KMS-11 (cell line): ENCODE measurements at regions not wholly inside any gene's neighbourhood (a gene's known extent, or its start where the extent isn't known, plus 50 kb on each side); places are given as distances from the start of the nearest gene placed in this dataset.

Experiments used
- H2AFZ ChIP-seq: fragments of 200-600 bp; sonication (generic); 2 replicates; pipeline ENCODE4 v1.6.1; 2016; ENCODE audit warnings: antibody characterized with exemption, mixed run types, low read depth
- H3K27ac ChIP-seq: fragments of 200-600 bp; sonication (generic); 2 replicates; pipeline ENCODE4 v1.6.1; 2016; ENCODE audit warnings: mild to moderate bottlenecking, mixed run types
- H3K27me3 ChIP-seq: fragments of 200-600 bp; sonication (generic); 2 replicates; pipeline ENCODE4 v1.6.1; 2017; ENCODE audit warnings: mild to moderate bottlenecking, low read depth, mixed run types, moderate library complexity; ENCODE audit not compliant: insufficient read depth
- H3K36me3 ChIP-seq: fragments of 200-600 bp; sonication (generic); 2 replicates; pipeline ENCODE4 v1.6.1; 2017; ENCODE audit warnings: mild to moderate bottlenecking, mixed run types; ENCODE audit not compliant: insufficient read depth
- H3K4me1 ChIP-seq: fragments of 200-600 bp; sonication (generic); 2 replicates; pipeline ENCODE4 v1.6.1; 2016; ENCODE audit warnings: mild to moderate bottlenecking, low read depth, mixed run types; ENCODE audit not compliant: poor library complexity, severe bottlenecking
- H3K4me2 ChIP-seq: fragments of 200-600 bp; sonication (generic); 2 replicates; pipeline ENCODE4 v1.7.0; 2016; ENCODE audit warnings: mild to moderate bottlenecking, mixed run types
- H3K4me3 ChIP-seq: fragments of 200-600 bp; sonication (generic); IDR thresholded peaks from 2 replicates; pipeline ENCODE4 v1.6.1; 2017; ENCODE audit warnings: low read depth, low read length, mixed read lengths; ENCODE audit not compliant: insufficient read depth
- H3K79me2 ChIP-seq: fragments of 200-600 bp; sonication (generic); 2 replicates; pipeline ENCODE4 v1.6.1; 2016; ENCODE audit warnings: low read depth, mixed run types; ENCODE audit not compliant: insufficient read depth
- H3K9ac ChIP-seq: fragments of 200-600 bp; sonication (generic); 2 replicates; pipeline ENCODE4 v1.6.1; 2016; ENCODE audit warnings: mild to moderate bottlenecking, mixed run types
- H4K20me1 ChIP-seq: fragments of 200-600 bp; sonication (generic); 2 replicates; pipeline ENCODE4 v1.6.1; 2016; ENCODE audit warnings: mild to moderate bottlenecking, mixed run types; ENCODE audit not compliant: insufficient read depth
- TF ChIP-seq, protein P1 (sequence below): fragments of 200-600 bp; sonication (generic); conservative IDR thresholded peaks from 2 replicates; pipeline ENCODE4 v1.6.1; 2017; ENCODE audit warnings: low read depth, mild to moderate bottlenecking, antibody characterized with exemption, low read length, moderate library complexity, mixed read lengths

DNA sequence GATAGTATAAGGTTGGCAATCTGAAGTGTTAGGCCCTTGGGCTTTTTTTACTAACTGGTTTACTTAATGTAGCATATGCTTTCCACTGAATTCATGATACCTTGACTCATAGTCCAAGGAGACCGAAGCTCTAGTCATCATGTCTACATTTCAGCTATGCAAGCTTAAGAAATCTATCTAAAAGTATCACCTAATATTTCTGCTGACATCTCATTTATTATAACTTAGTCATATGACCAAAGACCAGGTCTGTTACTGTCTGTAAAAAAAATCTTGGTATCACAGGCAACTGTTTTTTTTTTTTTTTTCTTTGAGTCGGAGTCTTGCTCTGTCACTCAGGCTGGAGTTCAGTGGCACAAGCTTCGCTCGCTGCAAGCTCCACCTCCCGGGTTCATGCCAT, 814.0 kb upstream of the NDST4 start:
- no peak overlapping the region for H3K4me2 ChIP-seq
- H3K36me3 ChIP-seq, result no peaks in the 10 kb centered on the region
- H3K27me3 ChIP-seq, result no peaks in the 10 kb centered on the region

DNA sequence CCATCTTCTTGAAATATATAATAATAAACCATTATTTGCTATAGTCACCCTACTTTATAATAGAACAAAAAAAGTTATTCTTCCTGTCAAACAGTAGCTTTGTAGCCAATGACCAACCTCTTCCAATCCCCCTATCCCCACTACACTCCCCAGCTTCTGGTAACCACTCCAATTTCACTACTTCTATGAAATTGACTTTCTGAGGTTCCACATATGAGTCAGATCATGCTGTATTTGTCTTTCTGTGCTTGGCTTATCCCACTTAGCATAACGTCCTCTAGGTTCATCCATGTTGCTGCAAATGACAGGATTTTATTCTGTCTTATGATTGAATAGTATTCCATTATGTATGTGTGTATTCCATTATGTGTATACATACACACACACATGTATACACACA, 809.7 kb upstream of the NDST4 start:
- no peaks in the 10 kb centered on the region for H3K27me3 ChIP-seq
- no peaks in the 10 kb centered on the region for H3K4me1 ChIP-seq
- H2AFZ ChIP-seq, result no peak overlapping the region
- no peaks in the 10 kb centered on the region for H4K20me1 ChIP-seq
- TF ChIP-seq, protein P1, sequence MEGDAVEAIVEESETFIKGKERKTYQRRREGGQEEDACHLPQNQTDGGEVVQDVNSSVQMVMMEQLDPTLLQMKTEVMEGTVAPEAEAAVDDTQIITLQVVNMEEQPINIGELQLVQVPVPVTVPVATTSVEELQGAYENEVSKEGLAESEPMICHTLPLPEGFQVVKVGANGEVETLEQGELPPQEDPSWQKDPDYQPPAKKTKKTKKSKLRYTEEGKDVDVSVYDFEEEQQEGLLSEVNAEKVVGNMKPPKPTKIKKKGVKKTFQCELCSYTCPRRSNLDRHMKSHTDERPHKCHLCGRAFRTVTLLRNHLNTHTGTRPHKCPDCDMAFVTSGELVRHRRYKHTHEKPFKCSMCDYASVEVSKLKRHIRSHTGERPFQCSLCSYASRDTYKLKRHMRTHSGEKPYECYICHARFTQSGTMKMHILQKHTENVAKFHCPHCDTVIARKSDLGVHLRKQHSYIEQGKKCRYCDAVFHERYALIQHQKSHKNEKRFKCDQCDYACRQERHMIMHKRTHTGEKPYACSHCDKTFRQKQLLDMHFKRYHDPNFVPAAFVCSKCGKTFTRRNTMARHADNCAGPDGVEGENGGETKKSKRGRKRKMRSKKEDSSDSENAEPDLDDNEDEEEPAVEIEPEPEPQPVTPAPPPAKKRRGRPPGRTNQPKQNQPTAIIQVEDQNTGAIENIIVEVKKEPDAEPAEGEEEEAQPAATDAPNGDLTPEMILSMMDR, result no peak
- no peaks in the 10 kb centered on the region for H3K36me3 ChIP-seq
- no peak overlapping the region for H3K4me3 ChIP-seq
- H3K9ac ChIP-seq, result no peak overlapping the region
- H3K27ac ChIP-seq, result no peak overlapping the region
- no peak overlapping the region for H3K4me2 ChIP-seq
- no peaks in the 10 kb centered on the region for H3K79me2 ChIP-seq

More for the DNA sequence above, 814.0 kb upstream of the NDST4 start:
- Histone ChIP-seq H3K9ac (no peak overlapping the region), H4K20me1 (no peaks in the 10 kb centered on the region), H3K79me2 (no peaks in the 10 kb centered on the region), H3K4me3 (no peak overlapping the region), H3K27ac (no peak overlapping the region), H3K4me1 (no peaks in the 10 kb centered on the region), H2AFZ (no peak overlapping the region)
- TF ChIP-seq, protein P1, result no peak

DNA sequence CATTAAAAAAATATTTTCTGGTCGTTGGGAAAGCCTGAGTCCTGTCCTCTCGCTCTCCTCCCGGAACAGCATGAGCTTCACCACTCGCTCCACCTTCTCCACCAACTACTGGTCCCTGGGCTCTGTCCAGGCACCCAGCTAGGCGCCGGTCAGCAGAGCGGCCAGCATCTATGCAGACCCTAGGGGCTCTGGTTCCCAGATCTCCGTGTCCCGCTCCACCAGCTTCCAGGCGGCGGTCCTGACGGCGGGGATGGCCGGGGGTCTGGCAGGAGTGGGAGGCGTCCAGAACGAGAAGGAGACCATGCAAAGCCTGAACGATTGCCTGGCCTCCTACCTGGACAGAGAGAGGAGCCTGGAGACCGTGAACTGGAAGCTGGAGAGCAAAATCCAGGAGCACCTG, 807.2 kb upstream of the NDST4 start:
- no peaks in the 10 kb centered on the region for H4K20me1 ChIP-seq
- H3K27ac ChIP-seq, result no peak overlapping the region
- no peak overlapping the region for H2AFZ ChIP-seq
- no peaks in the 10 kb centered on the region for H3K4me1 ChIP-seq
- H3K4me3 ChIP-seq, result no peak overlapping the region
- no peak overlapping the region for H3K4me2 ChIP-seq
- H3K9ac ChIP-seq, result no peak overlapping the region
- no peaks in the 10 kb centered on the region for H3K79me2 ChIP-seq
- H3K27me3 ChIP-seq, result no peaks in the 10 kb centered on the region
- H3K36me3 ChIP-seq, result no peaks in the 10 kb centered on the region
- TF ChIP-seq, protein P1, result no peak

DNA sequence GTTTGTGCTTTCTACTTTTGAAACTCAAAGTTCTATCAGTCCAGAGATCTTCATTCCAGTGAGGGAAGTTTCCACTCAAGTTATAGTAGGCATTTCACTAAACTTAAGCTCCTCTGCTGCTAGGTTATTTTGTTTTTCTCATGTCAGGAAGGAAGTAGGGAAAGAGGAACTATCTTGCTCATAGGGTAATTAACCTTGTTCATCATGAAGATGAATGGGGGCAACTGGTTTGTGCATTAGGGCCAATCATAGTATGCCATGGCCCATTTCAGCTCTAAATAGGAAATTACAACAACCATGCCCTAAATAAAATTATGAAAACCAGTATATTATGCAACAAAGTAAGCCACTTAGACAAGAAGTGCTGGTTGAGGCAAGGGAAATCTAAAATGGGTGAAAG, 804.7 kb upstream of the NDST4 start:
- Histone ChIP-seq H3K27ac (no peak overlapping the region), H3K79me2 (no peaks in the 10 kb centered on the region), H3K36me3 (no peaks in the 10 kb centered on the region), H3K4me2 (no peak overlapping the region), H3K9ac (no peak overlapping the region), H3K4me3 (no peak overlapping the region), H3K27me3 (no peaks in the 10 kb centered on the region), H4K20me1 (no peaks in the 10 kb centered on the region), H3K4me1 (no peaks in the 10 kb centered on the region), H2AFZ (no peak overlapping the region)
- TF ChIP-seq, protein P1, result no peak
